Renal cortex interstitium (tissue), 11 donors: ENCODE measurements at regions not wholly inside any gene's neighbourhood (a gene's known extent, or its start where the extent isn't known, plus 50 kb on each side); places are given as distances from the start of the nearest gene placed in this dataset.
A peak's percentile ranks its signal among the peaks of the same experiment; 100 is the strongest.

Experiments
- DNase-seq, 11 donors: peaks; one replicate each; pipeline ENCODE4 v3.0.0-alpha.2; 2013; ENCODE audit warnings: low read depth in 9 of 11, low spot score in 4 of 11; ENCODE audit errors: extremely low read depth in 1 of 11

GRCh38 chr9:8014997-8015682 is 215.6 kb upstream of the DMAC1 start:
- no peak for DNase-seq

DNA sequence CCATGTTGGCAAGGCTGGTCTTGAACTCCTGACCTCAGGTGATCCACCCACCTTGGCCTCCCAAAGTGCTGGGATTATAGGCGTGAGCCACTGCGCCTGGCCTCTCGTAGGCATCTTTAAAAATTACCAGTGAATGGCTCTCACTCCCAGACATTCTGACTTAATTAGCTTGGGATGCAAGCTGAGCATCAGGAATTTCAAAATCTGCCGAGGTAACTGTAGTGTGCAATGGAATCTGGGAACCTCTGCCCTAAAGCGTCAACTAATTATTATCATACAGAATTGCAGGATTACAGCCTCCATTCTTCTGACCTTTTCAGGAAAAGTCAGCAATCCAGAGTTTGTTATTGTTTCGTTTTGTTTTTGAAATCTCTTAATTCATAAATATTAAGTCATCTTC is 213.4 kb upstream of the DMAC1 start:
- peak in 1 of 11 donors; percentile 12 for DNase-seq

DNA sequence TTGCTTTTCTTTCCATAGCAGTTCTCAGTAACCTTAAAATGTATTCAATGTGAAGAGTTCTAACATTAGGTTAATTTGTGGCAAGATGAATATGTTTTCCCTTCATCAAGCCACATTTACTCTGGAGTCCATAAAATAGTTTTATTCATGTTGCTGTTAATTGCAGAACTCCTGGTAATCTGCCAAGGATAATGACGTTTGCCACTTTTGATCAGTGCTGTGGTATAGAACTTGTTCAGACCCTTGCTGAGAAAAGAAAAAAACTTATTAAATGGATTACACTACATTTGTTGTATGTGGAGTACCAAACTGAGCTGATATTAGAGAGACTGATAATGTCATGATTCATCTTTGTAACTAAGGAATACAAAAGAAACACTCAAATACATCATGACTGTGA is 212.4 kb upstream of the DMAC1 start:
- no peak for DNase-seq

DNA sequence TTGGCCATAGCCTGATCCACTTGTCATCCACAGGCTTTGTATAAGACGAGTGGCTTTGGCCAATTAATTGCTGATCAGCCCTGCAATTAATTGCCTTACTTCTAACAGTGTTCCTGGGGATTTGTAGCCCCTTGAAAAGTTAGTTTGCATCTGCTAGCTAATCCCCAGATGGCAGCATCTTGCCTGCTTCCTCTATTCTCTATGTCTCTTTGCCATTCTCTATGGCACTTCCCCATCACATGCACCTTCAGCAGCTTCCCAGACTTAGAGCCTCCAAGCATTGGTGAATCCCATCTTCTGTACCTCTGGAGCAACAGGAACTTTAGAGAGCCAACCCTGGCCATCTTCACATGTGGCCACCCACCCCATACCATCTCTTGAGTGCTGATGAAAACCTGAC is 197.0 kb upstream of the DMAC1 start:
- no peak for DNase-seq

- no peak for DNase-seq
Observed at GRCh38 chr9:7988644-7989280, 189.2 kb upstream of the DMAC1 start.

DNA sequence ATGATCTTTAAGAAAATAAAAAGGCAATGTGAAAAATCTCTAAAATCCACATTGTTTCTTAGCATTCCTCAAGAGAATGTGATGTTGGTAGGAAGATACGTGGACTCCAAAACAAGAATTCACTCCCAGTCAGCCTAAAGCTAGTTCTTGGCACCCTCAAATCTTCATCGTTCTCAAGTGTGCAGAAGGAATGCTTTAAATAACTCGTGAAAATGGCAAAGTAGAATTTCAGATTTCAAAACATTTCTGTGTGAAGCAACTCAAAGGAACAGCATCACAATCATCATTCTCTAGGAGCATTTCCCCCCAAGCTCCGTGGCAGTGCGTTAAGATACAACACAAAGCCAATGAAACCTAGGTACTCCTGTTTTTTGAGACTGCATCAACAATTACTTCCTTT is 185.1 kb upstream of the DMAC1 start:
- DNase-seq: no peak

- no peak for DNase-seq
Observed at GRCh38 chr9:7984203-7984602, 184.6 kb upstream of the DMAC1 start.

DNA sequence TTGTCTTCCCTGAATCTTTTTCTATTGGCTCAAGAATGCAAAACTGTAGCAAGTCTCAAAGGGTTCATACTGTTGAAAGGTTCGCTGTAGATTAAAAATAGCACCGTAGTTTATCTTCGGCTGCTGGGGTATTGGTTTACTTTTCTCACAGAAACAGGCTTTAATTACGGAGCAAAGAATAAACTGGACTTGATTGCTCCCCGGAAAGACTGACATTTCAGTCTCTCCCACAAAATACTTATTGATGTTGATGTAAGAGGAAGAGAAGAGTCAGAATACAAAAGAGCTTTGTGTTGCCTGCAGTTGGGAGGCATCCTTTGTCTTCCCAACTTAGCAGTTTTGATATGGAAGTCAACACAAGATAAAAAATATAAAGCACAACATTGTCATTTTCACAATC is 183.9 kb upstream of the DMAC1 start:
- no peak for DNase-seq

GRCh38 chr9:7982907-7983306 is 183.3 kb upstream of the DMAC1 start:
- no peak for DNase-seq

GRCh38 chr9:7980691-7981289 is 181.2 kb upstream of the DMAC1 start:
- no peak for DNase-seq

DNA sequence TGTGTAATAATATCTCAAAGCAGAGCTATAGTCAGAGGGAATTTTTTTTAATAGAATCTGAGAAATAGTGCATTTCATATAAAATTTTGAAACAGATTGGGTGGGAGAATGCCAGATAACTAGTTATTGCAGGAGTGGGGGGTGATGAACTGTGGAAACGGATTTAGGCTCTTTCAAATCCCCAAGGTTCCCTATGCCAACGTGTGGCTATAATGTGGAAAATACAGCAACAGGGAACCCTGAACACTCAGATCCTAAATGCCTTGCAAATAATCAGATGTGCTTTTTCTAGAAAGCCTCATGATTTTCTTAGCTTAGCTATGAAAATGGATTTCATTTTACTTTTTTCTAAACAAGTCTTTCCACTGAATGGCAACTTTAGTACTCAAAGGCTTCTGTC is 180.5 kb upstream of the DMAC1 start:
- DNase-seq: no peak

GRCh38 chr9:7979611-7980010 is 180.0 kb upstream of the DMAC1 start:
- no peak for DNase-seq

- no peak for DNase-seq
Observed at GRCh38 chr9:7977586-7977985, 178.0 kb upstream of the DMAC1 start.

DNA sequence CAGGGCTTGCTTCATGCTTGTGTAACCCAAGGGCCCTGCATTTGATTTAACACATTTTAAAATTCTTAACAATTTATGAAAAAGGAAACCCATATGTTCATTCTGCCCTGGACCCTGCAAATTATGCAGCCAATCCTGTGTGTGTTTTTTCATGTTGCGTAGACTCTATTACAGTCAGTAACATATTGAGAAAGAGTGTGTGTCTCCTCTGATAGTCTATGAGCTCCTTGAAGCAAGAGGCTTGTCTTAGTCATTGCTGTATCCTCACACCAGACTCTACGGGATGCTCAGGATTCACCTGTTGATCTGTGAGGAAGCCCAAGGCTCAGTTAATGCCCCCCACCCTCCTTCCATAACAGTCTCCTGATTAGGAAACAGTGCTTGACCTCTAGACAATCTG is 177.3 kb upstream of the DMAC1 start:
- no peak for DNase-seq

DNA sequence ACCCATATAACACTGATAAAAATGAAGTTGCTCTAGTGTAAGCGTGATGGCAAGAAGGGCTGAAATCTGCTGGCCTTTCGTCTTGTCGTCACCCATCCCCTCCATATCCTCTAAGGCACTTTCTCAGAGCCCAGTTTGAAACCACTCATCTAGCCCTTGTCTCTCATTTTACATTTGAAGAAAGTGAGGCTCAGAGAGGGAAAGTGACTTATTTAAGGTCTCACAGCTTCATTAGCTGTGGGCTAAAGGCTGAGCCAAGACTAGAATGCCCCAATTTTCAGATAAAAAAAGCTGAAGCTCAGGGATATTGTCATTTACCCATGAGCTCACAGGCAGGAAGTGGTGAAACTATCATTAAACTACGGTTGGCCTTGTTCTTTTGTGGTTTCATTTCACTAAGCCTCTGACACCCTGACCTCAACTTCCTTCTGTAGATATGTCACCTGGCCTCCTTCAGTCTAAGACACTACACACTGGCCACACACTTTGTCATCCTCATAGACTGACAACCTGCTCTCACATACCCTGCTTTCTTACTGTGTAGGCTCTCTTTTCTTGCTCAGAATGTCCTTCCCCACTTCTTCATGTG is 176.7 kb upstream of the DMAC1 start:
- no peak for DNase-seq

DNA sequence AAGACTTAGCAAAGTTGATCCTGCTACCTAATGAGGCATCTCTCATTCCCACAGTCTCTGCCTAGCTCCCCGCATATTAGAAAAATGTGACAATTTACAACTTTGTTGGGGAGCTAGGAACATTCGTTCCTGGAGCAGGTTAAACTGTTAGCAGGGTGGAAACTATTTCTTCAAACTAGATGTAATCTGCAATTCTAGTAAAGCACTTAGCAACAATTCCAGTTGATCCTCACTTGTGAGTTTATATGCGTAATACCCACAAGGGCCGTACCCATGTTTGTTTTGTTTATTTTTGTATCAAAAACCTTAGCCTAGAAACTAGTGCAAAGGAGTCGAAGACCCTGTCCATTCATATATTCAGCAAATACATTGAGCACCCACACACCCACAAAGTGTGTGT is 175.8 kb upstream of the DMAC1 start:
- DNase-seq: no peak

DNA sequence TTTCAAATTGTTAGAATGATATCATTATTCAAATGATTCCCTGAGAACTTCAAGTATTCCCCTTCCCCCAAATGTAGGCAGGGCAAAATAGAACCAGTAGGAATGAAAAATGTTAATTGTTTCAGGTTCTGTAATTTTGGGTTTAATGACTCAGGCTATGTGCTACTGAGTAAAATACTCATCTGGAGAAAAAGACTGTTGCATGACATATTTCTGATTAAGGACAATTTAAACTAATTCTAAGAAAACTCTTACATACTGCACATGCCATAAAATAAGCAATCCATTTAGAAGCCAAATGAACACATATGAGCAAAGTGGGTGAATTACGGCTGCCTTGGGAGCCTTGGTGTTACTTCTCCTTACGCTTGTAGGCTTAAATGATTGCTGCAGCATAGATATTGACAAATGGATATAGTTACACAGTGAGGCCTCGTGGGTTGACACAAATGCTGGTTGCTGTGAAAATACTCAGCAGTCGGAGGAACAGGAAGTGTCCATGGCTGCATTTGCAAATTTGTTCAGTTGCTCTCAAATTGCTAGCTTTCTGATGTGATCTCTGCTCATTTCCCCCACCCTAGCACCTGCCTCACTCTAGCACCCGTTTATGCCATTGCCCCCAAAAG is 174.9 kb upstream of the DMAC1 start:
- no peak for DNase-seq

DNA sequence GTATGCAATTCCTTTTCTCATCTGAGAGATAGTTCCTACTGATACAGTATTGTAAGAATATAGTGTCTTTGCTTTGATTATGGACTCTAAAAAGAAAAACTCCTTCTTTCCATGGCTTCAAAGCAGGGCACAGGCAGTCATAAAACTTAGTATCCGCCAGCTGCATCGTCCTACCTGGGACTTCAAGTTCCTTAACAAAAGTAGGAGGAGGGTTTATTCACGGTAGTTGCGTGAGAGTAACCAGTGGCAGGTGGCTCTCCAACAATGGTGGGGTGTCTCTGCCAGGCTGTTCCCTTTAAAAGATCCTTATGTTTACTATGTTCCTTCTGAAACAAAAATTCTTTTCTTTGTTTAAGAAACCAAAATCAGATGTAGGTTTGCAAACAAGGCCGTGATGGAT is 173.5 kb upstream of the DMAC1 start:
- no peak for DNase-seq

DNA sequence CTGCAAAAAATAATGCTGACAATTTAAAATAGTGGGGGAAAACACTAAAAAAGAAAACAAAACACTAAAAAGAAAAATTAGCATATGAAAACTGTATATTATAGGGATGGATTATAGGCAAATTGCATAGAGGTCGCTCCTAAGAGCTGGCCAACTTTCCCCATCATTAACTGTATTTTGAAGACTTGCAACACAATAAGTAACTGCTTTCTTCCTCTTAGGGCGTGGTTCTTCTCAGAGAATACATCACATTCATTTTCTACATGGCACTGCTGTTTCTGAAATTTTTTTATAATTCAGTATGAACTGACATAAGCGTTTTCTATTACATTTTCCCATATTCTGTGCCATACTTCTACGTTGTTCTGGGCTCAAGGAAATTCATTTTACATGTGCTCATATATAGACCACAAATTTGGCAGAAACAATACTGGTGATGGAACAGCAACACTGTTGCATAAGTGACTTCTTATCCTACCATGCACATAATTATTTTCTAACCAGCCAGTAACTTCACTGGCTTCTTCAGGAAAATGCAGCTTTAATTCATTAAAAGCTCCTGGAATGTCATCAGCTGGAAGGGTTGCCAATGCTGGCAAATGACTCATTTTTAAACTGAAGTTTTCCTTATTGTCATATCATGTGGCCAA is 171.2 kb upstream of the DMAC1 start:
- no peak for DNase-seq

DNA sequence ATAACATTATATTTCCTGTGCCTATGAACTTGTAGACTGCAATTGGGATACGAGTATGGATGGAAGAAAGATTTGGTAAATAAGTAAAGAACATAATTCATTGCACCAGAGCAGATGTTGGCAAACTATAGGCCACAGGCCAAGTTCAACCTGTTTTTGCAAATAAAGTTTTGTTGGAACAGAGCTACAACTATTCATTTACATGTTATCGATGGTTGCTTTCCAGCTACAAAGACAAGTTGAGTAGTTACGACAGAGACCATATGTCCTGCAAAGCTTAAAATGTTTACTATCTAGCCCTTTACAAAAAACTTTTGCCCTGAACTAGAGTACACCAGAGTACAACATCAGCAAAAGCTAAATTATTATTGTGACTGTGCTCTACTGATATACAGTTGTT is 169.1 kb upstream of the DMAC1 start:
- DNase-seq: no peak
